ENCODE measurements at regions not wholly inside any gene's neighbourhood (a gene's known extent, or its start where the extent isn't known, plus 50 kb on each side); places are given as distances from the start of the nearest gene placed in this dataset.

DNA sequence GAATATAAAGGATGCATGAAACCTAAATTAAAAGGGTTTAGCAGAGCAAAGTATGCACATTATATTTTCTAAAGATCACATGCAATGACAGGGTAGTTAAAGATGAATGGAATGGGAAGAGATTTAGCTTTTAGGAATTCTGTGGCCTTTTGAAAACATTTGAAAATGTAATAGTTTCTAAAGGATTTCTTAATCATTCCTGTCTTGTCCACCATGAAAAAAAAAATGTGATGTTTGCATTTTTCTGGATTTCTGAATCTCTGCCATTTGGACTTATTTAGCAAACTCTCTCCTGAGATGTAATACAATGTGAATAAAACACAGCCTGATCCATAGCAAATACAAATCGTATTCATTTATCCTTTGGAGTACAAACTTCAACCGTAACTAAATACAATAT lies 126.6 kb upstream of the RAB11FIP2 start:
- Histone ChIP-seq H3K4me2 (ENCODE audit: insufficient read depth, low read length) (no peak overlapping the region), H3K27me3 (ENCODE audit: control insufficient read depth in 2 of 2, insufficient read depth in 2 of 2, low read length in 2 of 2) (no peaks in the 10 kb centered on the region), H3K9me3 (replicated peaks; ENCODE audit: control insufficient read depth, insufficient read depth, low read depth, low read length) (no peaks in the 10 kb centered on the region), H4K20me1 (replicated peaks; ENCODE audit: control insufficient read depth, insufficient read depth, low read length) (no peaks in the 10 kb centered on the region), H3K27ac (ENCODE audit: extremely low read depth, low read depth, low read length) (no peak overlapping the region), H2AFZ (ENCODE audit: low read depth, low read length) (no peak overlapping the region), H3K4me1 (replicated peaks in 1 of 2; ENCODE audit: control insufficient read depth in 2 of 2, insufficient read depth in 2 of 2, low read length in 2 of 2) (no peaks in the 10 kb centered on the region), H3K4me3 (no peak overlapping the region), H3K79me2 (ENCODE audit: control insufficient read depth, insufficient read depth, low read length) (no peaks in the 10 kb centered on the region), H3K36me3 (ENCODE audit: control insufficient read depth, insufficient read depth, low read length) (no peaks in the 10 kb centered on the region), H3K9ac (ENCODE audit: insufficient read depth in 1 of 2, low read depth in 2 of 2, low read length in 2 of 2) (no peak overlapping the region), H3K9me1 (ENCODE audit: control insufficient read depth, insufficient read depth, low read length) (no peaks in the 10 kb centered on the region)
- no TSS peak for BruUV-seq (replicated peaks)
- in situ Hi-C loops (cut with MboI) = no loop called here
- CTCF ChIA-PET (ENCODE audit: low intra/inter-chr PET ratio) = no interaction called here
- intact Hi-C loops (cut with micrococcal nuclease) = no loop called here
- FAIRE-seq = no peak
- WGBS (ENCODE audit: insufficient coverage, low coverage, missing lambda C conversion rate) = 4% methylated on average over 2 of the region's 2 CpGs
- POLR2A ChIA-PET = no interaction called here
- TF ChIP-seq, protein P1, sequence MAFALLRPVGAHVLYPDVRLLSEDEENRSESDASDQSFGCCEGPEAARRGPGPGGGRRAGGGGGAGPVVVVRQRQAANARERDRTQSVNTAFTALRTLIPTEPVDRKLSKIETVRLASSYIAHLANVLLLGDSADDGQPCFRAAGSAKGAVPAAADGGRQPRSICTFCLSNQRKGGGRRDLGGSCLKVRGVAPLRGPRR (CRISPR knock-in tag; IDR thresholded peaks at IDR 0.05) = no peak
- no peak for TF ChIP-seq MECOM (CRISPR knock-in tag; IDR thresholded peaks at IDR 0.05)
- no peak for TF ChIP-seq AFF1 (IDR thresholded peaks at IDR 0.05; ENCODE audit: low read depth in 1 of 2, partially characterized antibody in 2 of 2)
- TF ChIP-seq, protein P2, sequence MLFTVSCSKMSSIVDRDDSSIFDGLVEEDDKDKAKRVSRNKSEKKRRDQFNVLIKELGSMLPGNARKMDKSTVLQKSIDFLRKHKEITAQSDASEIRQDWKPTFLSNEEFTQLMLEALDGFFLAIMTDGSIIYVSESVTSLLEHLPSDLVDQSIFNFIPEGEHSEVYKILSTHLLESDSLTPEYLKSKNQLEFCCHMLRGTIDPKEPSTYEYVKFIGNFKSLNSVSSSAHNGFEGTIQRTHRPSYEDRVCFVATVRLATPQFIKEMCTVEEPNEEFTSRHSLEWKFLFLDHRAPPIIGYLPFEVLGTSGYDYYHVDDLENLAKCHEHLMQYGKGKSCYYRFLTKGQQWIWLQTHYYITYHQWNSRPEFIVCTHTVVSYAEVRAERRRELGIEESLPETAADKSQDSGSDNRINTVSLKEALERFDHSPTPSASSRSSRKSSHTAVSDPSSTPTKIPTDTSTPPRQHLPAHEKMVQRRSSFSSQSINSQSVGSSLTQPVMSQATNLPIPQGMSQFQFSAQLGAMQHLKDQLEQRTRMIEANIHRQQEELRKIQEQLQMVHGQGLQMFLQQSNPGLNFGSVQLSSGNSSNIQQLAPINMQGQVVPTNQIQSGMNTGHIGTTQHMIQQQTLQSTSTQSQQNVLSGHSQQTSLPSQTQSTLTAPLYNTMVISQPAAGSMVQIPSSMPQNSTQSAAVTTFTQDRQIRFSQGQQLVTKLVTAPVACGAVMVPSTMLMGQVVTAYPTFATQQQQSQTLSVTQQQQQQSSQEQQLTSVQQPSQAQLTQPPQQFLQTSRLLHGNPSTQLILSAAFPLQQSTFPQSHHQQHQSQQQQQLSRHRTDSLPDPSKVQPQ (CRISPR knock-in tag; IDR thresholded peaks at IDR 0.05; ENCODE audit: borderline replicate concordance) = no peak
- TF ChIP-seq RBM17 (IDR thresholded peaks at IDR 0.05; ENCODE audit: borderline replicate concordance, low read depth, low read length) = no peak
- no peak for DNase-seq (ENCODE audit: extremely low read depth in 1 of 4, low spot score in 3 of 4)
- no peak for ATAC-seq
